NT2/D1 (cell line): ENCODE measurements at regions not wholly inside any gene's neighbourhood (a gene's known extent, or its start where the extent isn't known, plus 50 kb on each side); places are given as distances from the start of the nearest gene placed in this dataset.
"Not testable (repeated sequence)": the region's sequence is repeated elsewhere in the genome, so short reads cannot be mapped to it uniquely, and the experiment has no call there.

ENCODE experiments used
- DNase-seq: peaks from one replicate; pipeline ENCODE4 v3.0.0-alpha.2; 2011; ENCODE audit warnings: low read depth, low spot score
- H3K27me3 ChIP-seq: 2 replicates; pipeline ENCODE4 v1.6.0; 2011; ENCODE audit warnings: mild to moderate bottlenecking; ENCODE audit not compliant: insufficient read length, insufficient read depth
- H3K36me3 ChIP-seq: 2 replicates; pipeline ENCODE4 v1.6.1; 2011; ENCODE audit warnings: mild to moderate bottlenecking, low read length, mixed read lengths; ENCODE audit not compliant: insufficient read depth, insufficient read length
- H3K4me1 ChIP-seq: 2 replicates; pipeline ENCODE4 v1.5.1; 2011; ENCODE audit not compliant: insufficient read depth, insufficient read length
- H3K4me3 ChIP-seq: 2 replicates; pipeline ENCODE4 v1.5.1; 2011; ENCODE audit warnings: low read depth; ENCODE audit not compliant: insufficient read length
- H3K9ac ChIP-seq: 2 replicates; pipeline ENCODE4 v1.6.0; 2011; ENCODE audit warnings: low read depth; ENCODE audit not compliant: insufficient read length
- H3K9me3 ChIP-seq: 2 replicates; pipeline ENCODE4 v1.5.1; 2011; ENCODE audit warnings: mild to moderate bottlenecking, low read length; ENCODE audit not compliant: insufficient read depth
- SUZ12 ChIP-seq: IDR thresholded peaks from 2 replicates; pipeline ENCODE4 v1.6.1; 2011; ENCODE audit not compliant: insufficient read length, insufficient read depth; ENCODE audit errors: extremely low read depth
- YY1 ChIP-seq: IDR thresholded peaks from 2 replicates; pipeline ENCODE4 v1.6.1; 2011; ENCODE audit not compliant: insufficient read length, insufficient read depth
- ZNF274 ChIP-seq: IDR thresholded peaks from 2 replicates; pipeline ENCODE4 v1.6.1; 2011; ENCODE audit warnings: mild to moderate bottlenecking, low read depth, low read length

DNA sequence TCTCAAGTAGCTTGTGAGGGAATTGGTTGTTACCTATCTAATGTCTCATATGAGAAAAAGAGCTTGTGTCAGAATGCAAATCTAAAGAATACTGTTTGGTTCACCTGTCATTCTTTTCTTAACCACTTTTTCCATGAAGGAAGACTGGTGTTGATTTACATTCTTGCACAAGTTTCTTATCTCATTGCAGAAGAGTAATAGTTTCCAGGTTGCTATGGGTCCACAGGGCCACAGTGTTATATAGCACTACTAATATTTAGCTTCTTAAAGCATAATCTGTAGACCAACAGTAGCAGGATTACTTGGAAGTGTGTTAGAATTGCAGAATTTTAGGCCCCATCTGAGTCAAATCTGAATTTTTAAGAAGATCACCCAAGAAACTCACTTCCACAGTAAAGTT, 697.5 kb downstream of the GBE1 start:
- H3K4me3 ChIP-seq = no peak overlapping the region
- no peak overlapping the region for H3K9ac ChIP-seq
- no peak for DNase-seq
- H3K4me1 ChIP-seq = no peaks in the 10 kb centered on the region
- H3K36me3 ChIP-seq = no peaks in the 10 kb centered on the region
- peaks cover 27% of the 10 kb centered on the region for H3K9me3 ChIP-seq
- no peaks in the 10 kb centered on the region for H3K27me3 ChIP-seq
- no peak for TF ChIP-seq YY1
- no peak for TF ChIP-seq ZNF274
- TF ChIP-seq SUZ12 = no peak

DNA sequence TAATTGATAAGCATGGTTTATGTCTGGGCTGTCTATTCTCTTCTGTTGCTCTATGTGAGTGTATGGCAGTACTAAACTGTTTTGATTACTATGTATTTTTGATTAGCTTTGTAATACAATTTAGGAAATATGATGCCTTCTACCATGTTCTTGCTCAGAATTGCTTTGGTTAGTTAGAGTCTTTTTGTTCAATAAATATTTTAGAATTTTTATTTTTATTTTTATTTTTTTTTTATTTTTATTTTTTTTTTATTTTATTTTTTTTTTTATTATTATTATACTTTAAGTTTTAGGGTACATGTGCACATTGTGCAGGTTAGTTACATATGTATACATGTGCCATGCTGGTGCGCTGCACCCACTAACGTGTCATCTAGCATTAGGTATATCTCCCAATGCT, 710.3 kb downstream of the GBE1 start:
- not testable (repeated sequence) for H3K4me1 ChIP-seq, H3K9ac ChIP-seq, H3K36me3 ChIP-seq, DNase-seq, H3K4me3 ChIP-seq, H3K27me3 ChIP-seq, H3K9me3 ChIP-seq

DNA sequence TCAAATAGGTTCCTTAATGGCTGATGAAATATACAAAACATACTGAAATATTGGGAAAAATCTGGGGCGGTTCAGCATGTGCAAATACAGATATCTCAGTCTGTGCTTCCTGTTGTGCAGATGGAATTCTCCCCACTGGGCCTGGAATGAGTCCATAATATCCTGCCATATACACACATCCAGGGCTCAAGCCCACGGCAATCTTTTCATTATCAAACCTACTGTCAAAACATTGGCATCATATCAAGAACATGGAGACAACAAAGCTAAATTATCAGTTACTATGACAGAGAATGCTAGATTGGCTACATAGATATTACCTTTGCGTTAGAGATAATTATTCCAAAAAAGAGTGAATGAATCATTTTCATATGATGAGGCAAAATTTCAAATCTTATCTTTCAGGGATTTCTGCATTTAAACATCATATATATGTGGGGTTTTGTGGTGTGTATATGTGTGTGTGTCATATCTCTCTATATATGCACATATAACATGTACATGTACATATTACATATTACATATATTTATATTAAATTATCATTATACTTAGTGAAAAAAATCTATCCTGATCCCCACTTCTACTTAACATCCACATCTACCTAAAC, 713.3 kb downstream of the GBE1 start:
- Histone ChIP-seq H3K9me3 (no peaks in the 10 kb centered on the region), H3K4me3 (no peak overlapping the region), H3K9ac (no peak overlapping the region), H3K27me3 (no peaks in the 10 kb centered on the region), H3K36me3 (no peaks in the 10 kb centered on the region), H3K4me1 (no peaks in the 10 kb centered on the region)
- DNase-seq = no peak
- TF ChIP-seq YY1 = no peak

DNA sequence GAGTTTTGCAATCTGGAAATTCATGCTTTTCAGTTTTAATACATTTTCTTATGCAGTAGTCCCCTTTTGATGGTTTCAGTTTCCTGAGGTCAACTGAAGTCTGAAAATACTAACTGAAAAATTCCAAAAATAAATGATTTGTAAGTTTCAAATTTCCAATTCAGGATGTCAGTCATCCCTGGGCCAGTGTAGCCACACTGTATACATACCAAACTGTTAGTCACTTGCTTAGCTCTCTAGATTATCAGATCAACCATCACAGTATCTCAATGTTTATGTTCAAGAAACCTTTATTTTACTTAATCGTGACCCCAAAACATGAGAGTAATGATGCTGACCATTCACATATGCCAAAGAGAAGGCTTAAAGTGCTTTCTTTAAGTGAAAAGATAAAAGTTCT, 715.5 kb downstream of the GBE1 start:
- H3K9me3 ChIP-seq = no peaks in the 10 kb centered on the region
- no peaks in the 10 kb centered on the region for H3K36me3 ChIP-seq
- H3K9ac ChIP-seq = no peak overlapping the region
- no peaks in the 10 kb centered on the region for H3K4me1 ChIP-seq
- no peak overlapping the region for H3K4me3 ChIP-seq
- no peak for DNase-seq
- H3K27me3 ChIP-seq = no peaks in the 10 kb centered on the region
- TF ChIP-seq YY1 = no peak
- TF ChIP-seq ZNF274 = no peak
- TF ChIP-seq SUZ12 = no peak

DNA sequence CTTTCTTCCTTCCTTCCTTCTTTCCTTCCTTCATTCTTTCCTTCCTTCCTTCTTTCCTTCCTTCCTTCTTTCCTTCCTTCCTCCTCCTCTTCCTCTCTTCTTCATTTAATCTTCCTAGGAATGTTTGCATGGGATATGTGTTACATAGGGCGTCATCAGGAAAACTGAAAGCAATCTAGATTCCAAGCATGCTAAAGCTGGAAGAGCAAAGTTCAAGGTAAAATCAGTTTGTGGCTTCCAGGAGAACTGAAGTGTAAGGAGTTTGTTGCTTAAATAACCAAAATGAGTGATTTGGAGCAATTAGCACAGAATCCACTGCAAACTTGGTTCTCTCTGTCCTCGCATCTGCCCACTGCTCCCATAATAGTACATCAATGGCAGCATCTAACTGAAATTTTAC, 716.2 kb downstream of the GBE1 start:
- Histone ChIP-seq H3K4me1 (no peaks in the 10 kb centered on the region), H3K36me3 (no peaks in the 10 kb centered on the region), H3K9me3 (no peaks in the 10 kb centered on the region), H3K27me3 (no peaks in the 10 kb centered on the region), H3K9ac (no peak overlapping the region), H3K4me3 (no peak overlapping the region)
- DNase-seq = no peak
- TF ChIP-seq YY1 = no peak
- no peak for TF ChIP-seq SUZ12
- no peak for TF ChIP-seq ZNF274

DNA sequence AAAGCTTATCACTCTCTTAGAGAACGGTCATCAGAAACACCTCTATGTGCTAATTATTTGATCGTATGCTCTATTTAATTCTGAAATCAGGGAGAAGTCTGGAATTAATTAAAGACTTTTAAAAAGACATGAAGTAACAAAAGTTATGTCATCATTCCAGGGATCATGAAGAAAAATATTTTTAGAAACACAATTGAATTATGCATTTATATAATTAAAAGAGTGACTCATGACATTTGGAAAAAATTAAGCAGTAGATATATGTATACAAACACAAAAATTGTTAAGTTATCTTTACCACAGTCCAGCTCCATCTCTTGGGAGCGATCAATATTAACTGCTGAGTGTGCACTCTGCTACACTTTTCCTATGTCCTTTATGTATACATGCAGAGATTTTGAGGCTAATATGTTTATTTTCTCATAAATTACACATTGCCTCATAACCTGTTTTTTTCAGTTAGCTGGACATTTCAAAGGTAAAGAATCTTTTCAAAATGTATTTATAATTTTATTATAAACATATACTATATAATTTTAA, 717.7 kb downstream of the GBE1 start:
- H3K27me3 ChIP-seq = no peaks in the 10 kb centered on the region
- H3K4me3 ChIP-seq = no peak overlapping the region
- DNase-seq = no peak
- H3K9me3 ChIP-seq = no peaks in the 10 kb centered on the region
- TF ChIP-seq YY1 (no peak), SUZ12 (no peak), ZNF274 (no peak)
- H3K9ac ChIP-seq = no peak overlapping the region
- H3K36me3 ChIP-seq = no peaks in the 10 kb centered on the region
- no peaks in the 10 kb centered on the region for H3K4me1 ChIP-seq

DNA sequence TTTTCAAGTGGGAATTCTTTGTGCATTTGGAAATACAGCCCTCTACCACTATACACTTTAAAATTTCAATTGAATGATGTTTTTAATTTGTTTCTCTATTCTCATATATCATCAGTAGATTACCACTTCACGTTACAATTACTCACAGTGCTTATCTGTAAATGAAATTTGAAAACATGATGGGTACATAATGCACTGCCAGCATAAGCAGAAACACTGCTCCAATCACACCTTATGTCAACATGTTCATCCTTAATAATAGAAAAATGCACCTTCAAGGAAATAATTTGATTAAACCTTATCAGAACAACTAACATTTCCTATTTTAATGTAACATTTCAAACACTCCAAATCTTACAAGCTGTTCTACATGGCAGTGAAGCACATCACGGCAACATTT, 718.4 kb downstream of the GBE1 start:
- H3K4me1 ChIP-seq = no peaks in the 10 kb centered on the region
- no peaks in the 10 kb centered on the region for H3K9me3 ChIP-seq
- H3K4me3 ChIP-seq = no peak overlapping the region
- no peaks in the 10 kb centered on the region for H3K36me3 ChIP-seq
- no peaks in the 10 kb centered on the region for H3K27me3 ChIP-seq
- no peak for DNase-seq
- TF ChIP-seq ZNF274 (no peak), SUZ12 (no peak), YY1 (no peak)
- no peak overlapping the region for H3K9ac ChIP-seq

DNA sequence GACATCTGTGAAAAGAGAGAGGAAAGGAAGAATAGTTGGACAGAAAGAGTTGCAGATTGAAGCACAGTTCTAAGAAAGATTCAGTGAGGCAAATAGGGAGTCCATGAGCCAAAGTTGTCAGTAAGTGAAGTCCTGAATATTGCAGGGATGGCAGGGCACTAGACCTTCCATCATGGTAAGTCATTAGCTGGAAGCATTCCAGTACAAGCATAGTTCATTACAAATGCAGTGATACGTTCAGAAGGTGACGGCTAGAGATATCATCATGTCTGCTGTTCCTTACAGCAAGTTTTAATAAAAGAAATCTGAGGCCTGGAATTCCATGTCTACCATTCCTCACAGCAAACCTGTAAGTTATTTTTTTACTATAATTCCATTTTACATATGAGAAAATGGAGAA, 720.1 kb downstream of the GBE1 start:
- Histone ChIP-seq H3K9me3 (no peaks in the 10 kb centered on the region), H3K4me3 (no peak overlapping the region), H3K27me3 (no peaks in the 10 kb centered on the region), H3K9ac (no peak overlapping the region), H3K4me1 (no peaks in the 10 kb centered on the region), H3K36me3 (no peaks in the 10 kb centered on the region)
- no peak for DNase-seq
- no peak for TF ChIP-seq SUZ12
- no peak for TF ChIP-seq ZNF274
- no peak for TF ChIP-seq YY1
